B cell (primary cell): ENCODE measurements at regions not wholly inside any gene's neighbourhood (a gene's known extent, or its start where the extent isn't known, plus 50 kb on each side); places are given as distances from the start of the nearest gene placed in this dataset.

Experiments
- ATAC-seq: fragments of 200-7000 bp; cut with Tn5 transposase; one replicate; pipeline ENCODE4 v1.10.0; 2021; ENCODE audit warnings: low read depth, mild to moderate bottlenecking, moderate number of reproducible peaks, moderate library complexity
- CTCF ChIA-PET: fragments of 350-600 bp; sonication (Branson Sonifier 250); formaldehyde crosslinking; loops from one replicate; lab custom pipeline; 2021; ENCODE audit warnings: antibody characterized with exemption, inconsistent platforms; lab: Charles Lee
- POLR2A ChIA-PET: fragments of 350-600 bp; sonication (Branson Sonifier 250); formaldehyde crosslinking; loops from one replicate; lab custom pipeline; 2021; ENCODE audit warnings: antibody characterized with exemption; lab: Charles Lee
- DNase-seq: peaks from one replicate; pipeline ENCODE4 v3.0.0; 2013
- H2AFZ ChIP-seq: 2 replicates; pipeline ENCODE4 v1.6.1; 2012; ENCODE audit warnings: mild to moderate bottlenecking, low read depth, low read length; ENCODE audit not compliant: insufficient read depth, poor library complexity, severe bottlenecking
- H3K27ac ChIP-seq, 2 donors: 1 replicate in 1 of 2; 2 replicates in 1 of 2; pipeline ENCODE4 v1.5.1; 2012 to 2013; ENCODE audit warnings: low read length in 2 of 2, mild to moderate bottlenecking in 2 of 2, moderate library complexity in 1 of 2
- H3K27me3 ChIP-seq, 4 experiments: fragments of 200-600 bp in 1 of 4; sonication (generic) in 1 of 4; replicated peaks in 1 of 4; 1 replicate in 2 of 4; 2 replicates in 2 of 4; pipeline versions ENCODE4 v1.6.1 to v1.7.0; 2013 to 2016; ENCODE audit warnings: low read length in 3 of 4, mild to moderate bottlenecking in 2 of 4, mixed read lengths in 1 of 4, moderate library complexity in 1 of 4; ENCODE audit not compliant: insufficient read depth in 4 of 4, control insufficient read depth in 3 of 4; ENCODE audit errors: control extremely low read depth in 1 of 4
- H3K36me3 ChIP-seq, 2 experiments: replicated peaks in 1 of 2; 1 replicate in 1 of 2; 2 replicates in 1 of 2; pipeline versions ENCODE4 v1.6.1 to v1.7.1; 2013; ENCODE audit warnings: low read length in 1 of 2; ENCODE audit not compliant: insufficient read depth in 2 of 2, control insufficient read depth in 1 of 2; ENCODE audit errors: control extremely low read depth in 1 of 2, extremely low read depth in 1 of 2
- H3K4me1 ChIP-seq, 2 donors: fragments of 200-600 bp in 1 of 2; sonication (generic) in 1 of 2; 1 replicate in 1 of 2; 2 replicates in 1 of 2; pipeline versions ENCODE4 v1.5.1 to v1.6.1; 2013 to 2017; ENCODE audit warnings: low read length in 2 of 2; ENCODE audit not compliant: control insufficient read depth in 2 of 2, insufficient read depth in 2 of 2
- H3K4me2 ChIP-seq: replicated peaks from 2 replicates; pipeline ENCODE3; 2012; ENCODE audit warnings: mild to moderate bottlenecking, low read depth, low read length; ENCODE audit not compliant: poor library complexity, severe bottlenecking
- H3K4me3 ChIP-seq, 5 experiments: fragments of 200-600 bp in 1 of 5; sonication (generic) in 1 of 5; 1 replicate in 3 of 5; 2 replicates in 2 of 5; pipeline versions ENCODE4 v1.5.1 to v1.7.0; 2011 to 2016; ENCODE audit warnings: low read length in 4 of 5, mild to moderate bottlenecking in 4 of 5, low read depth in 2 of 5, control low read depth in 1 of 5, moderate library complexity in 1 of 5; ENCODE audit not compliant: insufficient read depth in 1 of 5; ENCODE audit errors: control extremely low read depth in 1 of 5, extremely low read depth in 1 of 5
- H3K79me2 ChIP-seq: fragments of 200-600 bp; sonication (generic); one replicate; pipeline ENCODE4 v1.6.0; 2016; ENCODE audit warnings: low read length; ENCODE audit not compliant: control insufficient read depth, insufficient read depth
- H3K9ac ChIP-seq: fragments of 200-600 bp; sonication (generic); 2 replicates; pipeline ENCODE4 v1.6.1; 2017; ENCODE audit warnings: mild to moderate bottlenecking, low read length, moderate library complexity
- H3K9me3 ChIP-seq, 3 donors: one replicate each; pipeline versions ENCODE4 v1.6.1 to v1.7.1; 2013; ENCODE audit warnings: low read length in 2 of 3; ENCODE audit not compliant: control insufficient read depth in 2 of 3, insufficient read depth in 1 of 3; ENCODE audit errors: control extremely low read depth in 1 of 3
- H4K20me1 ChIP-seq: 2 replicates; pipeline ENCODE4 v1.6.0; 2012; ENCODE audit warnings: mild to moderate bottlenecking, low read length; ENCODE audit not compliant: insufficient read depth, control insufficient read depth, poor library complexity, severe bottlenecking
- H3K27ac Mint-ChIP-seq: one replicate; pipeline ENCODE4 v1.8.0; 2021; ENCODE audit warnings: mixed read lengths
- H3K27me3 Mint-ChIP-seq: one replicate; pipeline ENCODE4 v1.8.0; 2021; ENCODE audit warnings: mixed read lengths
- H3K4me1 Mint-ChIP-seq: one replicate; pipeline ENCODE4 v1.8.0; 2021; ENCODE audit warnings: mixed read lengths
- H3K4me3 Mint-ChIP-seq: one replicate; pipeline ENCODE4 v1.8.0; 2021; ENCODE audit warnings: mixed read lengths
- H3K9me3 Mint-ChIP-seq: one replicate; pipeline ENCODE4 v1.8.0; 2022; ENCODE audit warnings: mixed read lengths; ENCODE audit not compliant: insufficient read depth
- CTCF ChIP-seq: fragments of 200-600 bp; IDR thresholded peaks from one replicate; pipeline ENCODE4 v1.8.0; 2022; ENCODE audit warnings: antibody characterized with exemption, mild to moderate bottlenecking
- EZH2 ChIP-seq: IDR thresholded peaks from 2 replicates; pipeline ENCODE4 v1.6.1; 2012; ENCODE audit warnings: borderline replicate concordance, low read depth, mild to moderate bottlenecking, moderate library complexity, low read length; ENCODE audit not compliant: insufficient read depth, poor library complexity, severe bottlenecking
- WGBS: methylation state at CpG from one replicate; pipeline ENCODE4 v1.1.5; 2013; ENCODE audit warnings: missing lambda C conversion rate; ENCODE audit not compliant: insufficient coverage; 5-methylcytosine and 5-hydroxymethylcytosine counted together
- intact Hi-C: fragments of 100-400 bp; cut with micrococcal nuclease; formaldehyde crosslinking; loops from one replicate; pipeline ENCODE4 v1.10.0; 2022

- ChIA-PET CTCF (no interaction called here), POLR2A (no interaction called here)
- H3K27me3 ChIP-seq: peaks cover 0 to 7% (median 3%) of the 10 kb centered on the region in 4 experiments
- no peak overlapping the region for H3K4me3 ChIP-seq
- no peak overlapping the region for H3K4me2 ChIP-seq
- TF ChIP-seq CTCF: no peak
- TF ChIP-seq EZH2: no peak
- DNase-seq (no peak), ATAC-seq (no peak)
- H3K36me3 ChIP-seq: no peaks in the 10 kb centered on the region
- intact Hi-C loops: no loop called here
- no peak overlapping the region for H2AFZ ChIP-seq
- H4K20me1 ChIP-seq: no peaks in the 10 kb centered on the region
- H3K4me1 Mint-ChIP-seq: no peaks in the 10 kb centered on the region
- no peak overlapping the region for H3K9ac ChIP-seq
- peaks cover 0 to 3% (median 0%) of the 10 kb centered on the region in 3 donors for H3K9me3 ChIP-seq
- H3K4me3 Mint-ChIP-seq: no peak overlapping the region
- no peak overlapping the region for H3K27ac Mint-ChIP-seq
- H3K27ac ChIP-seq: no peak overlapping the region
- H3K79me2 ChIP-seq: no peaks in the 10 kb centered on the region
- WGBS: 83% methylated on average over 10 of the region's 17 CpGs
- H3K27me3 Mint-ChIP-seq: peaks cover 32% of the 10 kb centered on the region
- H3K9me3 Mint-ChIP-seq: no peaks in the 10 kb centered on the region
- H3K4me1 ChIP-seq: no peaks in the 10 kb centered on the region
Observed at GRCh38 chr10:117731121-117731791, 188.7 kb downstream of the EMX2 start.

- Histone ChIP-seq H4K20me1 (no peaks in the 10 kb centered on the region), H3K36me3 (no peaks in the 10 kb centered on the region), H3K4me2 (no peak overlapping the region), H2AFZ (no peak overlapping the region), H3K27ac (no peak overlapping the region), H3K9ac (no peak overlapping the region), H3K79me2 (no peaks in the 10 kb centered on the region), H3K4me3 (no peak overlapping the region), H3K27me3 (peaks cover 0 to 7% (median 3%) of the 10 kb centered on the region in 4 experiments), H3K9me3 (peaks cover 0 to 6% (median 0%) of the 10 kb centered on the region in 3 donors), H3K4me1 (no peaks in the 10 kb centered on the region)
- no peak overlapping the region for H3K4me3 Mint-ChIP-seq
- H3K27me3 Mint-ChIP-seq: peaks cover 32% of the 10 kb centered on the region
- DNase-seq (no peak), ATAC-seq (no peak)
- H3K4me1 Mint-ChIP-seq: no peaks in the 10 kb centered on the region
- H3K9me3 Mint-ChIP-seq: no peaks in the 10 kb centered on the region
- ChIA-PET POLR2A (no interaction called here), CTCF (no interaction called here)
- WGBS: 10% methylated on average over 48 of the region's 48 CpGs
- TF ChIP-seq CTCF (no peak), EZH2 (no peak)
- H3K27ac Mint-ChIP-seq: no peak overlapping the region
- intact Hi-C loops: no loop called here
Observed at GRCh38 chr10:117734731-117735405, 192.3 kb downstream of the EMX2 start.
